Motor neuron (in vitro differentiated cells): ENCODE measurements at regions not wholly inside any gene's neighbourhood (a gene's known extent, or its start where the extent isn't known, plus 50 kb on each side); places are given as distances from the start of the nearest gene placed in this dataset.
A peak's percentile ranks its signal among the peaks of the same experiment; 100 is the strongest.

ENCODE experiments used
- ATAC-seq, 8 experiments: fragments of 200-7000 bp; cut with Tn5 transposase; replicated peaks in 6 of 8; 2 replicates each; pipeline ENCODE4 v1.8.0; 2021; ENCODE audit warnings: mild to moderate bottlenecking in 8 of 8, moderate library complexity in 8 of 8
- H3K27ac ChIP-seq, 2 donors: fragments of 250-450 bp; sonication (Bioruptor Pico); 2 replicates each; pipeline ENCODE4 v1.9.0; 2021; ENCODE audit warnings: antibody characterized with exemption in 2 of 2, mild to moderate bottlenecking in 2 of 2, moderate library complexity in 1 of 2
- H3K4me1 ChIP-seq, 2 donors: fragments of 250-450 bp; sonication (Bioruptor Pico); replicated peaks in 1 of 2; 2 replicates each; pipeline ENCODE4 v1.6.1; 2021; ENCODE audit warnings: antibody characterized with exemption in 2 of 2, mild to moderate bottlenecking in 2 of 2, moderate library complexity in 1 of 2
- H3K4me3 ChIP-seq, 5 donors: fragments of 250-450 bp; sonication (Bioruptor Pico); 2 replicates each; pipeline ENCODE4 v1.9.0; 2021; ENCODE audit warnings: antibody characterized with exemption in 5 of 5, mild to moderate bottlenecking in 5 of 5, moderate library complexity in 4 of 5
- WGBS, 10 experiments: fragments of 450-650 bp; shearing (Covaris generic); methylation state at CpG; one replicate each; pipeline ENCODE4 v1.0.0; 2022; 5-methylcytosine and 5-hydroxymethylcytosine counted together
- in situ Hi-C, 9 experiments: fragments of 400-800 bp; cut with MboI; loops; one replicate each; pipeline ENCODE4 v1.15.0; 2021; ENCODE audit warnings: low sequenced_read_pairs in 9 of 9, low pct_unique_long_range_greater_than_20kb in 2 of 9; ENCODE audit not compliant: unreplicated experiment in 9 of 9

DNA sequence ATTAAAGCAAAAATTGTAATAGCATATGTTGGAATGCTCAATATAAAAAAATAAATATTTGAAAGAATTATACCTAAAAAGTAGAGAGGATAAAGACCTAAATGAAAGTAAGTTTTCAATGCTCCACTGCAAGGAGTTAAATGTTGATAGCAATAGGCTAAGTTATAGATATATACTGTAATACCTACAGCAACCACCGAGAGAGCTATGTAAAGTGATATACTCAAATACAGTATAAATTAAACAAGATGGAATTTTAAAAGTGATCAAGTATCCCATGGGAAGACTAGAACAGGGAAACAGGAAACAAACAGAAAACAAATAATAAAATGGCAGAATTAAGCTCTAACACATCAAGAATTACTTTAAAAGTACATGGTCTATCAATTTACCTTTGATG, 73.9 kb downstream of the CASP3 start:
- Histone ChIP-seq H3K4me1 (no peaks in the 10 kb centered on the region), H3K4me3 (no peak overlapping the region), H3K27ac (no peak overlapping the region)
- in situ Hi-C loops: no loop called here
- ATAC-seq: no peak
- WGBS, 10 experiments: 0 to 91% (median 62%) methylated on average over 1 of the region's 1 CpG

DNA sequence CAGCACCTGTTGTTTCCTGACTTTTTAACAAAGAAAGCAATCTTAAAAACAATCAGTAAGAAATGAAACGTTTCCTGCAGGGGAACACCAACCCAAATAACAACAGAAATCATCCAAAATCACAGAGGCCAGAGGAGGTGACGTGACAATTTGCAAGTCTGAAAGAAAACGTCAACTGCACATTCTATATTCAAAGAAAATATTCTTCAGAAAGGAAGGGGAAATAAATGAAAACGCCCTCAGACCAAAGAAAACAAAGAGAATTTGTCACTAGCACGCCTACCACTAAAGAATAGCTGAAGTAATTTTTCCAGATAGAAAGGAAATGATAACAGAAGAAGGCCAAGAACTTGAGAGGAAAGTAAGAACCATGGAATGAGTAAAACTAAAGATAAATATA, 74.4 kb downstream of the CASP3 start:
- H3K4me1 ChIP-seq: no peaks in the 10 kb centered on the region
- in situ Hi-C loops: no loop called here
- 0 to 85% (median 57%) methylated on average over 2 to 5 of the region's 5 CpGs for WGBS, 10 experiments
- no peak overlapping the region for H3K27ac ChIP-seq
- no peak for ATAC-seq
- no peak overlapping the region for H3K4me3 ChIP-seq

DNA sequence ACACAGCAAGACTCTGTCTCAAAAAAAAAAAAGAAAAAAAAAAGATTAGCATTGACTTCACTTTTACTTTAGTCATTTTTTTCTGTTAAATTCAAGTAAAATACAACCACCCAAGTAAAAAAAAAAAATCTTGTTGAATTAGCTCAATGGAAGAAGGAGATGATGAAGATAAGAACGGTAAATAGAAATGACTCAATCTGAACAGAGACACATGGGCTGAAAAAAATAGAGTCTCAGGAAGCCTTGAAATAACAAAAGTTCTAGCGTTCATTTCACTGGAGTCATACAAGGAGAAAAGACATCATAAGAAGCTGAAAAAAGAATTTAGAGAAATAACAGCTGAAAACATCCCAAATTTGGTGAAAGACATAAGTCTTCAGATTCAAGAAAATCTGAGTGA, 75.5 kb downstream of the CASP3 start:
- Histone ChIP-seq H3K4me3 (no peak overlapping the region), H3K4me1 (no peaks in the 10 kb centered on the region), H3K27ac (no peak overlapping the region)
- ATAC-seq: no peak
- 30 to 97% (median 92%) methylated on average over 1 to 2 of the region's 2 CpGs for WGBS, 10 experiments
- in situ Hi-C loops: no loop called here

DNA sequence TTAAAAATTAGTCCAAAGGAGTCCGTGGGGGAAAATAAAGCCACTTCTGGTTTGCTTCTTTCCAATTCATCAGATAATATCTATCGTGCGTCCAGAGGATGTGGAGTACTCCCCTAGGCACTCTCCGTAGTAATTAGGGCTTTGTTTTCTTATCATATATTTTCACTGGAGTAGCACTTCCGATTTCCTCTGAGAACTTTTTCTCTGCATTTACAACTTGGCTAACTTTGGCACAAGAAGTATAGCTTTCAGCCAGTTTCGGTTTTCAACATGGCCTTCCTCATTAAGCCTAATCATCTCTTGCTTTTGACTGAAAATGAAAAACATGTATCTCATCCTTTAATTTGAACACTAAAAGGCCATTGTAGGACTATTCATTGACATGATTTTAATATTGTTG, 80.5 kb downstream of the CASP3 start:
- no peak for ATAC-seq
- H3K27ac ChIP-seq: no peak overlapping the region
- WGBS, 10 experiments: 50 to 100% (median 91%) methylated on average over 1 to 6 of the region's 6 CpGs
- no peak overlapping the region for H3K4me3 ChIP-seq
- in situ Hi-C loops: no loop called here
- H3K4me1 ChIP-seq: no peaks in the 10 kb centered on the region

DNA sequence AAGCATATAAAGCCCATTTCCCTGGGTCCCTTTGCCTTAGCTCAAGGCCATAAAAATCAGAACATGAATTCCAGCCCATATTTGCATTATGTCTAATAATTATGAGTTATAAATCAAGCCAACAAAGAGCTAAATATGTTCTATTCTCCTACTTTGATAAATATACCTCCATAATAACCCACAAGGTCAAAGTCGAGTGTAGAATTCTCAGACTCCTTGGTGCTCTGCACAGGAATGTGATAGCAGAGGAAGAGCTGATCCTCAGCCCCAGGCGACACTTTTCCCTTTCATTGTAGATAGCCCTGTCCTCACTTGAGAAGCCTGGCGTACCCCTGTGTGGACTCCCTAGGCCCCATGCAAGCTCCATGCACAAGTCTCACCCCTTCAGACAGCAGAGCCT, 85.6 kb downstream of the CASP3 start:
- H3K4me1 ChIP-seq: no peaks in the 10 kb centered on the region
- WGBS, 10 experiments: 40 to 100% (median 90%) methylated on average over 1 to 3 of the region's 3 CpGs; no CpG with 5 or more reads in 3 of the 10 experiments
- ATAC-seq: no peak
- H3K4me3 ChIP-seq: no peak overlapping the region
- in situ Hi-C loops: no loop called here
- H3K27ac ChIP-seq: no peak overlapping the region

DNA sequence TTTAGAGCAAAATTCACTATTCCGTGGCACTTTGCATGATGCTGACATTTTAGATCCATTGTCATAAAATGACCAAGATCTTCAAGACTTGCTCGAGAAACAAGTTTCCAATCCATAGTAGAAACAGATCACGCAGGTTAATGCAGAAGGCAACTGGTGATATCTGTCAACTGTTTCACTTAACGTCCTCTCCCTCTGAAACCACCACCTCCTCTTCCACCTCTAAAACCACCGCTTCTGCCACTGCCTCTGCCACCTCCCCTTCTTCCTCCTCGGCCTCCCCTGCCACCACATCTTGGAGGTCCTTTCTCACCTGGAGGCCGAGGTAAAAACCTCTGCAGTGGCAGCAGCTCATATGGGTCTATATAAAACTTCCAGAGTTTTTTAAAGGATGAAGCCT, 84.6 kb upstream of the IRF2 start:
- H3K4me3 ChIP-seq: no peak overlapping the region
- H3K27ac ChIP-seq: no peak overlapping the region
- in situ Hi-C loops: no loop called here
- no peak for ATAC-seq
- no peaks in the 10 kb centered on the region for H3K4me1 ChIP-seq
- WGBS, 10 experiments: 17 to 100% (median 70%) methylated on average over 1 to 6 of the region's 7 CpGs; no CpG with 5 or more reads in 1 of the 10 experiments

DNA sequence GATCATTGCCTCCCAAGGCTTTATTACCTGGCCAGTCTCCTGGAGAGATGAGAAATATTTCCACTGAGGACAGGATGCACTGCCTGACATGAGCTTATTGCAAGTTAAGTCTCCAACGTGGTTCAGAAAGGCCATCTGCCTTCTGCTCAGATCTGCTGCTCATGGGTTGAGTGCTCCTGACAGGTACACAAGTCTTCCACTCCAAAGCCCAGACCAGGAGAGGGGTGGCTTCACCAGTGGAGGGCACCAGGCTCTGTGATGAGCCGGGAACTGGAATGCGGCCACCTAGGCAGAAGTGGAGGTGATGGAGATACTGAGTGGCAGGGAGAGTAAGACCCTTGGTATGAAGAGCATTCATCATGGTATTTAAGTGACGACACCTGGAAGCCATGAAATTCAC, 79.5 kb upstream of the IRF2 start:
- Histone ChIP-seq H3K4me1 (no peaks in the 10 kb centered on the region), H3K4me3 (no peak overlapping the region), H3K27ac (no peak overlapping the region)
- WGBS, 10 experiments: 0 to 100% (median 76%) methylated on average over 1 to 2 of the region's 4 CpGs; no CpG with 5 or more reads in 6 of the 10 experiments
- in situ Hi-C loops: no loop called here
- ATAC-seq: no peak

DNA sequence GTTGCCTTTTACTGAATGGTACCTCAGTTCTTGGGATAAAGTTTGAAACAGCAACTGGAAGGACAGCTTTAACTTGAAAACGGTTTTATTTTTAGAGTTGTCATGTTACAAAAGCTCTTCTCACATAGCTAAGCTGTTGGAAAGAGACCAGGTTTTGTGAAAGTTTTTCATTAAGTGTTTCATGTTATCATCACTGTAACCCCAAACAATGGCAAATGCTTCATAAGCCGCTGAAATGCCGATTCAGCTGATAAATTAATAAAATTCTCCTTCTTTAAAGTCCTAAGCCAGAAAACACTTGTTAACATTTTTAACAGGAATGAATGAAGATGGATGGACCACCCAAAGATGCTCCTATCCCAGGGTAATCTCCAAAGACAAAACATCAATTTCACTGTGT, 76.1 kb upstream of the IRF2 start:
- 0 to 100% (median 87%) methylated on average over 1 to 3 of the region's 3 CpGs; no CpG with 5 or more reads in 1 of the 10 experiments for WGBS, 10 experiments
- Histone ChIP-seq H3K27ac (no peak overlapping the region), H3K4me1 (no peaks in the 10 kb centered on the region), H3K4me3 (no peak overlapping the region)
- in situ Hi-C loops: no loop called here
- ATAC-seq: no peak

DNA sequence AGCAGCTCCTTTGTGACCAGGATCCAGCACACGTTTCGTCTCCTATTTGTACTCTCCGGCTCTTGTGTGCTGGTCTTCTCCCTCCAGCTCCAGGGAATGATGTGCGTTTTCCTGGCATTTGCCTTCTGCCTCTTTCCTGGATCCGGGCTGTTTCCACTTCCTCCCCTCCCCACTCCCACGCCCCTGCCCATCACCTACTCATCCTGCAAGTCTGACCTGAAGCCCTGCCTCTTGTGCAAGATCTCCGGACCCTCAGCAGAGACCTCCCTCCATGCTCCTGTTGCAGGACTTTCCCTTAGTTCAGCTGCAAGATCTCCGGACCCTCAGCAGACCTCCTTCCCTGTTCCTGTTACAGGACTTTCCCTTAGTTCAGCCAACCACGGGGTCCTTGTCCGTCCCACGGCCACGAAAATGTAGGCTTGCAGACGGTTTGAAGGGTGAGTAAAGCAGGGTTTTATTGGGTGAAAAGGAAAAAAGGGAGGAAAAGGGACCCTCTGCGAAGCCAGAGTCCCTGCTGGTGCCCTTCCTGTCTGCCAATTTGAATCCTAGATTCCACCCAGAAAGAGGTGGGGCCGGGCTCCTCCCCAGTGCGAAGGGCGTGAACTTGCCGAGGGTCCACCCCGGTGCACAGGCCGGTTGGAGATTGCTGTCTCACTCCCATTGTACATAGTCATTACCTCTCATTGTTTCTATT, 74.4 kb upstream of the IRF2 start:
- H3K4me3 ChIP-seq: no peak overlapping the region
- no peak for ATAC-seq

DNA sequence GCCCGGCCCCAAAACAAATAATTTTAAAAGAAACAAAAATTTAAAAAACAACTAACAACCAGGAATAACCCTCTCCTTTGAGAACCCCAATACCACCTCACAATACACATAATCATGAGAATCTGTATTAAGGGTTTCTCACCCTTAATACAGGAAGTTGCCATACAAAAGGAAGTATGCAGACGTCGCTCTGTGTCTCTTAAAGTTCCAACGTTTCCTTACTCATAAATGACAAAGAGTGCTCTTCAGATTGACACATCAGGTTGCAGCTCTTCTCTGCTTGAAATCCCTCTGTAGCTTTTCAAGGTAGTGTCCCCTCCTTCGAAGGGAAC, 73.9 kb upstream of the IRF2 start:
- ATAC-seq: no peak
- in situ Hi-C loops: loop anchor here in 7 of 9 experiments (25.0 kb wide), 2 partner anchors 261 to 286 kb away; no protein-coding TSS in a partner anchor
- H3K4me3 ChIP-seq: no peak overlapping the region
- no peak overlapping the region for H3K27ac ChIP-seq
- 33 to 100% (median 58%) methylated on average over 1 to 4 of the region's 5 CpGs; no CpG with 5 or more reads in 3 of the 10 experiments for WGBS, 10 experiments
- peaks cover 0 to 5% of the 10 kb centered on the region in 2 donors for H3K4me1 ChIP-seq

More for the DNA sequence above, 74.4 kb upstream of the IRF2 start:
- WGBS, 10 experiments: 51 to 100% (median 63%) methylated on average over 2 to 14 of the region's 20 CpGs; no CpG with 5 or more reads in 2 of the 10 experiments
- Histone ChIP-seq H3K27ac (no peak overlapping the region), H3K4me1 (peaks cover 0 to 3% of the 10 kb centered on the region in 2 donors)
- in situ Hi-C loops: loop anchor here in 7 of 9 experiments (25.0 kb wide), 2 partner anchors 261 to 286 kb away; no protein-coding TSS in a partner anchor

DNA sequence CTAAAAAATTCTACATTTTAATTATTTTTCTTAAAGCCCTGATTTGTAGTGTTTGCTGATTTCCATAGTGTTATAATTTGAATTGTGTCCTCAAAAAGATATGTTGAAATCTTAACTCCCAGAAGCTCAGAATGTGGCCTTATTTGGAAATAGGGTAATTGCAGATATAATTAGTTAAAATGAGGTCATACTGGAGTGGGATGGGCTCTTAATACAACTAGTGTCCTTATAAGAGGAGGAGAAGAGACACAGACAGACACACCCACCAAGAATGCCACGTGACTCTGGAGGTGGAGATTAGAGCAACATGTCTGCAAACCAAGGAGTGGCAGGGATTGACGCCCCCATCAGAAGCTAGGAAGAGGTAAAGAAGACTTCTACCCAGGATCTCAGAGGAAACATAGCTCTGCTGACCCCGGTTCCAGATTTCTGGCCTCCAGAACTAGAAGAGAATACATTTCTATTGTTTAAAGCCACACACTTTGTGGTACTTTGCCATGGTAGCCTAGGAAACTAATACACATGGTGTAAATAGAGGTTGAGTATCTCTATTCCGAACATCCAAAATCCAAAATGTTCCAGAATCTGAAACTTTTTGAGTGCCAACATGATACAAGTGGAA, 70.5 kb upstream of the IRF2 start:
- no peak overlapping the region for H3K27ac ChIP-seq
- in situ Hi-C loops: loop anchor here in 7 of 9 experiments (25.0 kb wide), 2 partner anchors 258 to 283 kb away; no protein-coding TSS in a partner anchor
- H3K4me1 ChIP-seq: peaks cover 0 to 5% of the 10 kb centered on the region in 2 donors
- no peak overlapping the region for H3K4me3 ChIP-seq
- WGBS, 10 experiments: 0 to 100% (median 50%) methylated on average over 1 to 4 of the region's 4 CpGs; no CpG with 5 or more reads in 2 of the 10 experiments
- ATAC-seq: peak in 3 of 8 experiments; percentile 39 to 72 (median 62)

DNA sequence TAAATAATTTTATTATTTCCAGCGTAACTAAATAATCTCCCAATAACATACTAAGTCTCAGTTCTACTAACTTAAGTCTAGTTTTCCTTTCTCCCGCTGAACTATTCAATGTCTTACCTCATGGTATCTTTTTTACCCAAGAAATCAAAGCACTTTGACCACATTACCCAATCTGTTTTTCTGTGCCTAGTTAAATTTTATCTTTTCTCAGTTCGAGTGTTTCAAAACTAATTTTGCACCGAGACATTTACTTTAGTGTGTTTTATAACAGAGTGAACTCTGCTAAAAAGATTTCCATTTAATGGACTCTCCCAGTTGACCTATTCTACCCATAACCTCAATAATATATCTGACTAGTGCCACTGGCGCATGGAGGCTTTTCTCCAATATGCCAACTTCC, 67.6 kb upstream of the IRF2 start:
- in situ Hi-C loops: loop anchor here in 7 of 9 experiments (25.0 kb wide), 2 partner anchors 255 to 280 kb away; no protein-coding TSS in a partner anchor

DNA sequence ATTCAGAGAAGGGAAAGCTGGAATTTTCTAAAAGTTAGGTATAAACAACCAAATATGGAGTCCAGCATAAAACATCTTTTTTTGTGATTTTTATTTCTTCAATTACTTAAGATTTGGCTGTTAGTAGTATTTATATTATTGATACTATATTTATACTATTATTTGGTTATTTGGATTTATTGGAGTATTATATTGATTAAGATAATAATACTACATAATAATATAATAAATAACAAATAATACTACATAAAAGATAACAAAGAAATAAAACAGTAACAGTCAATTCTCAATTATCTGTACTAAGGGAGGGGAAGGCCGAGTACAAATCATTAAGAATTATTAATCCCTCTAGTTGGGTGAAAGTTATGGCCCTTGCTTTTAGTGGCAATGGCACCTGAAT, 66.0 kb upstream of the IRF2 start:
- in situ Hi-C loops: loop anchor here in 7 of 9 experiments (25.0 kb wide), 2 partner anchors 253 to 278 kb away; no protein-coding TSS in a partner anchor
- 0 to 90% (median 57%) methylated on average over 1 of the region's 1 CpG; no CpG with 5 or more reads in 1 of the 10 experiments for WGBS, 10 experiments

More for the DNA sequence above, 67.6 kb upstream of the IRF2 start:
- 70 to 96% (median 88%) methylated on average over 4 to 5 of the region's 5 CpGs; no CpG with 5 or more reads in 1 of the 10 experiments for WGBS, 10 experiments
- no peak overlapping the region for H3K27ac ChIP-seq
- H3K4me1 ChIP-seq: peaks cover 0 to 5% of the 10 kb centered on the region in 2 donors
- no peak overlapping the region for H3K4me3 ChIP-seq
- ATAC-seq: no peak

More for the DNA sequence above, 66.0 kb upstream of the IRF2 start:
- Histone ChIP-seq H3K27ac (no peak overlapping the region), H3K4me1 (peaks cover 8 to 12% of the 10 kb centered on the region in 2 donors), H3K4me3 (no peak overlapping the region)
- ATAC-seq: no peak
